Lower leg skin (tissue), 3 donors: ENCODE measurements at regions not wholly inside any gene's neighbourhood (a gene's known extent, or its start where the extent isn't known, plus 50 kb on each side); places are given as distances from the start of the nearest gene placed in this dataset.

ENCODE experiments used
- CTCF ChIP-seq, 3 donors: fragments of 450-650 bp; IDR thresholded peaks; one replicate each; pipeline ENCODE4 v1.5.1; 2016; ENCODE audit warnings: antibody characterized with exemption in 3 of 3, mild to moderate bottlenecking in 3 of 3, moderate library complexity in 2 of 3
- POLR2A ChIP-seq, 2 donors: fragments of 450-650 bp; IDR thresholded peaks; one replicate each; pipeline ENCODE4 v1.6.1; 2016 to 2017; ENCODE audit warnings: antibody characterized with exemption in 2 of 2, mild to moderate bottlenecking in 1 of 2, moderate library complexity in 1 of 2

- TF ChIP-seq CTCF (IDR thresholded peaks at IDR 0.05) (no peak), POLR2A (IDR thresholded peaks at IDR 0.05) (no peak)
These were observed 169.1 kb upstream of the ZPLD1 start for GRCh38 chr3:102265720-102266119.
